Panc1 (cell line): ENCODE measurements at regions not wholly inside any gene's neighbourhood (a gene's known extent, or its start where the extent isn't known, plus 50 kb on each side); places are given as distances from the start of the nearest gene placed in this dataset.
"Not testable (repeated sequence)": the region's sequence is repeated elsewhere in the genome, so short reads cannot be mapped to it uniquely, and the experiment has no call there.

ENCODE experiments used
- ATAC-seq: fragments of 200-7000 bp; cut with Tn5 transposase; 2 replicates; pipeline ENCODE4 v1.9.1; 2020; ENCODE audit warnings: mild to moderate bottlenecking, moderate library complexity
- BruUV-seq: library from RNA; stranded (reverse); fragments of 400-500 nt; replicated peaks from 2 replicates; lab custom pipeline; 2021; lab: Mats Ljungman, UMichigan
- CTCF ChIA-PET: fragments of 300-600 bp; sonication (Branson Sonifier 250); formaldehyde crosslinking; loops from one replicate; lab custom pipeline; 2022; ENCODE audit warnings: antibody characterized with exemption; lab: Charles Lee
- POLR2A ChIA-PET: fragments of 300-600 bp; sonication (Branson Sonifier 250); formaldehyde crosslinking; loops from one replicate; lab custom pipeline; 2022; ENCODE audit warnings: antibody characterized with exemption; lab: Charles Lee
- DNase-seq: peaks from one replicate; pipeline ENCODE4 v3.0.0-alpha.2; 2010; ENCODE audit warnings: low read depth, low spot score
- H3K27ac ChIP-seq: 2 replicates; pipeline ENCODE4 v1.5.1; 2011; ENCODE audit warnings: mild to moderate bottlenecking, low read length, inconsistent platforms
- H3K27me3 ChIP-seq: fragments of 200-500 bp; sonication (Bioruptor generic); 2 replicates; pipeline ENCODE4 v1.6.0; 2014; ENCODE audit warnings: low read length, inconsistent platforms; ENCODE audit not compliant: control insufficient read depth, insufficient read depth
- H3K36me3 ChIP-seq: fragments of 200-500 bp; sonication (Bioruptor generic); 2 replicates; pipeline ENCODE4 v1.5.1; 2014; ENCODE audit warnings: inconsistent platforms, mild to moderate bottlenecking, low read length, moderate library complexity; ENCODE audit not compliant: control insufficient read depth, insufficient read depth
- H3K4me1 ChIP-seq: 2 replicates; pipeline ENCODE4 v1.5.1; 2011; ENCODE audit warnings: inconsistent platforms, mild to moderate bottlenecking, low read length, moderate library complexity; ENCODE audit not compliant: control insufficient read depth, insufficient read depth
- H3K4me3 ChIP-seq, 2 experiments: 2 replicates each; pipeline ENCODE4 v1.5.1; 2011 to 2012; ENCODE audit warnings: low read depth in 2 of 2, low read length in 2 of 2, mild to moderate bottlenecking in 2 of 2, inconsistent platforms in 1 of 2, moderate library complexity in 1 of 2
- H3K9me3 ChIP-seq: fragments of 200-500 bp; sonication (Bioruptor generic); 2 replicates; pipeline ENCODE4 v1.5.1; 2014; ENCODE audit warnings: low read depth, mild to moderate bottlenecking, inconsistent platforms, low read length, moderate library complexity; ENCODE audit not compliant: control insufficient read depth, insufficient read depth
- POLR2AphosphoS5 ChIP-seq: IDR thresholded peaks from 2 replicates; pipeline ENCODE4 v1.6.1; 2012; ENCODE audit warnings: mild to moderate bottlenecking, low read depth, low read length, moderate library complexity
- SIN3A ChIP-seq: IDR thresholded peaks from 2 replicates; pipeline ENCODE4 v1.6.1; 2012; ENCODE audit warnings: low read depth, mild to moderate bottlenecking, low read length, moderate library complexity, borderline replicate concordance; ENCODE audit not compliant: insufficient read depth
- TCF7L2 ChIP-seq: IDR thresholded peaks from 2 replicates; pipeline ENCODE4 v1.6.1; 2011; ENCODE audit warnings: mild to moderate bottlenecking, low read depth, low read length, inconsistent platforms
- in situ Hi-C: cut with HindIII; loops from 2 replicates; pipeline ENCODE4 v1.10.0; 2016; ENCODE audit warnings: low sequenced_read_pairs, low pct_unique_long_range_greater_than_20kb
- intact Hi-C: fragments of 100-400 bp; cut with micrococcal nuclease; formaldehyde crosslinking; loops from one replicate; pipeline ENCODE4 v1.10.0; 2022; ENCODE audit not compliant: unreplicated experiment
- TF ChIP-seq, protein P1 (sequence below), 2 experiments: IDR thresholded peaks; 2 replicates each; pipeline ENCODE4 v1.6.1; 2011 to 2012; ENCODE audit warnings: low read depth in 2 of 2, control low read depth in 1 of 2, low read length in 1 of 2, mild to moderate bottlenecking in 1 of 2, moderate library complexity in 1 of 2; ENCODE audit not compliant: insufficient read depth in 1 of 2
- TF ChIP-seq, protein P2 (sequence below): fragments of 450-650 bp; IDR thresholded peaks from 2 replicates; pipeline ENCODE4 v1.5.1; 2017; ENCODE audit warnings: mild to moderate bottlenecking

GRCh38 chr7:131081308-131081707 is 246.4 kb upstream of the MKLN1 start:
- ATAC-seq (no peak), DNase-seq (no peak)
- Histone ChIP-seq H3K9me3 (no peaks in the 10 kb centered on the region), H3K36me3 (no peaks in the 10 kb centered on the region), H3K27me3 (no peaks in the 10 kb centered on the region), H3K4me1 (no peaks in the 10 kb centered on the region), H3K4me3 (no peak overlapping the region), H3K27ac (no peak overlapping the region)
- TF ChIP-seq POLR2AphosphoS5 (no peak), SIN3A (no peak), TCF7L2 (no peak)
- TF ChIP-seq, protein P1, sequence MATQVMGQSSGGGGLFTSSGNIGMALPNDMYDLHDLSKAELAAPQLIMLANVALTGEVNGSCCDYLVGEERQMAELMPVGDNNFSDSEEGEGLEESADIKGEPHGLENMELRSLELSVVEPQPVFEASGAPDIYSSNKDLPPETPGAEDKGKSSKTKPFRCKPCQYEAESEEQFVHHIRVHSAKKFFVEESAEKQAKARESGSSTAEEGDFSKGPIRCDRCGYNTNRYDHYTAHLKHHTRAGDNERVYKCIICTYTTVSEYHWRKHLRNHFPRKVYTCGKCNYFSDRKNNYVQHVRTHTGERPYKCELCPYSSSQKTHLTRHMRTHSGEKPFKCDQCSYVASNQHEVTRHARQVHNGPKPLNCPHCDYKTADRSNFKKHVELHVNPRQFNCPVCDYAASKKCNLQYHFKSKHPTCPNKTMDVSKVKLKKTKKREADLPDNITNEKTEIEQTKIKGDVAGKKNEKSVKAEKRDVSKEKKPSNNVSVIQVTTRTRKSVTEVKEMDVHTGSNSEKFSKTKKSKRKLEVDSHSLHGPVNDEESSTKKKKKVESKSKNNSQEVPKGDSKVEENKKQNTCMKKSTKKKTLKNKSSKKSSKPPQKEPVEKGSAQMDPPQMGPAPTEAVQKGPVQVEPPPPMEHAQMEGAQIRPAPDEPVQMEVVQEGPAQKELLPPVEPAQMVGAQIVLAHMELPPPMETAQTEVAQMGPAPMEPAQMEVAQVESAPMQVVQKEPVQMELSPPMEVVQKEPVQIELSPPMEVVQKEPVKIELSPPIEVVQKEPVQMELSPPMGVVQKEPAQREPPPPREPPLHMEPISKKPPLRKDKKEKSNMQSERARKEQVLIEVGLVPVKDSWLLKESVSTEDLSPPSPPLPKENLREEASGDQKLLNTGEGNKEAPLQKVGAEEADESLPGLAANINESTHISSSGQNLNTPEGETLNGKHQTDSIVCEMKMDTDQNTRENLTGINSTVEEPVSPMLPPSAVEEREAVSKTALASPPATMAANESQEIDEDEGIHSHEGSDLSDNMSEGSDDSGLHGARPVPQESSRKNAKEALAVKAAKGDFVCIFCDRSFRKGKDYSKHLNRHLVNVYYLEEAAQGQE (IDR thresholded peaks at IDR 0.05; ENCODE audit: insufficient read depth in 1 of 2, low read depth in 2 of 2, low read length in 1 of 2) = no peak
- TF ChIP-seq, protein P2, sequence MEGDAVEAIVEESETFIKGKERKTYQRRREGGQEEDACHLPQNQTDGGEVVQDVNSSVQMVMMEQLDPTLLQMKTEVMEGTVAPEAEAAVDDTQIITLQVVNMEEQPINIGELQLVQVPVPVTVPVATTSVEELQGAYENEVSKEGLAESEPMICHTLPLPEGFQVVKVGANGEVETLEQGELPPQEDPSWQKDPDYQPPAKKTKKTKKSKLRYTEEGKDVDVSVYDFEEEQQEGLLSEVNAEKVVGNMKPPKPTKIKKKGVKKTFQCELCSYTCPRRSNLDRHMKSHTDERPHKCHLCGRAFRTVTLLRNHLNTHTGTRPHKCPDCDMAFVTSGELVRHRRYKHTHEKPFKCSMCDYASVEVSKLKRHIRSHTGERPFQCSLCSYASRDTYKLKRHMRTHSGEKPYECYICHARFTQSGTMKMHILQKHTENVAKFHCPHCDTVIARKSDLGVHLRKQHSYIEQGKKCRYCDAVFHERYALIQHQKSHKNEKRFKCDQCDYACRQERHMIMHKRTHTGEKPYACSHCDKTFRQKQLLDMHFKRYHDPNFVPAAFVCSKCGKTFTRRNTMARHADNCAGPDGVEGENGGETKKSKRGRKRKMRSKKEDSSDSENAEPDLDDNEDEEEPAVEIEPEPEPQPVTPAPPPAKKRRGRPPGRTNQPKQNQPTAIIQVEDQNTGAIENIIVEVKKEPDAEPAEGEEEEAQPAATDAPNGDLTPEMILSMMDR = no peak
- no TSS peak for BruUV-seq
- in situ Hi-C loops (no loop called here), intact Hi-C loops (no loop called here)
- ChIA-PET CTCF (no interaction called here), POLR2A (no interaction called here)

DNA sequence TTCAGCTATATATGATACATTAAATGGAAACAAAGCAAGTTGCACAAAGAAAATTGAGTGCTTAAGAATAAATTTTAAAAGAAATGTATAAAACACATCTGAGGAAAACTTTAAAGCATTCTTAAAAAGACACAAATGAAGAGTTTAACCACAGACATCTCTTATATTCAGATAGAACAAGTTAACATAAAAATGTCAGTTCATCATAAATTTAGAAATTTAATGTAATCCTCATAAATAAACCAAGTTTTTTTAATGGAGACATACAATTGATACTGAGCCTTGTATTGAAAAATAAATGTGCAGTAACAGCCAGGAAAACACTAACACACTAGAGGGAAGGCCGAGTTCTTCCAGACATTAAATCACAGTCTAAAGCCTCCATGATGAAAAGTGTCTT is 243.9 kb upstream of the MKLN1 start:
- no peak for DNase-seq
- in situ Hi-C loops (no loop called here), intact Hi-C loops (no loop called here)
- Histone ChIP-seq H3K9me3 (no peaks in the 10 kb centered on the region), H3K27me3 (no peaks in the 10 kb centered on the region), H3K4me3 (no peak overlapping the region), H3K27ac (no peak overlapping the region), H3K36me3 (no peaks in the 10 kb centered on the region), H3K4me1 (no peaks in the 10 kb centered on the region)
- CTCF ChIA-PET = no interaction called here
- no TSS peak for BruUV-seq
- ATAC-seq = no peak
- TF ChIP-seq TCF7L2 (no peak), SIN3A (no peak), POLR2AphosphoS5 (no peak)
- TF ChIP-seq, protein P2 = no peak
- TF ChIP-seq, protein P1 (IDR thresholded peaks at IDR 0.05; ENCODE audit: insufficient read depth in 1 of 2, low read depth in 2 of 2, low read length in 1 of 2) = no peak
- POLR2A ChIA-PET = no interaction called here

DNA sequence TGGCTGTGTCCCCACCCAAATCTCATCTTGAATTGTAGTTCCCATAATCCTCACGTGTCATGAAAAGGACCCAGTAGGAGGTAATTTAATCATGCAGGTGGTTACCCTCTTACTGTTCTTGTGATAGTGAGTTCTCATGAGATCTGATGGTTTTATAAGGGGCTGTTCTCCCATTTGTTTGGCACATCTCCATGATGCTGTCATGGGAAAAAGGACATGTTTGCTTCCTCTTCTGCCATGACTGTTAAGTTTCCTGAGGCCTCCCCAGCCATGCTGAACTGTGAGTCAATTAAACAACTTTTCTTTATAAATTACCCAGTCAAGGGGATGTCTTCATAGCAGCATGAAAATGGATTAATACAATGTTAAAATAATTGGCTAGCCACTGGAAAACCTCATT is 243.3 kb upstream of the MKLN1 start:
- POLR2A ChIA-PET, H3K9me3 ChIP-seq, CTCF ChIA-PET, H3K27ac ChIP-seq, H3K36me3 ChIP-seq, in situ Hi-C loops, BruUV-seq, H3K27me3 ChIP-seq, DNase-seq, intact Hi-C loops, ATAC-seq, H3K4me1 ChIP-seq, H3K4me3 ChIP-seq: not testable (repeated sequence)
